ENCODE measurements at regions not wholly inside any gene's neighbourhood (a gene's known extent, or its start where the extent isn't known, plus 50 kb on each side); places are given as distances from the start of the nearest gene placed in this dataset.
"Not testable (repeated sequence)": the region's sequence is repeated elsewhere in the genome, so short reads cannot be mapped to it uniquely, and the experiment has no call there.

DNA sequence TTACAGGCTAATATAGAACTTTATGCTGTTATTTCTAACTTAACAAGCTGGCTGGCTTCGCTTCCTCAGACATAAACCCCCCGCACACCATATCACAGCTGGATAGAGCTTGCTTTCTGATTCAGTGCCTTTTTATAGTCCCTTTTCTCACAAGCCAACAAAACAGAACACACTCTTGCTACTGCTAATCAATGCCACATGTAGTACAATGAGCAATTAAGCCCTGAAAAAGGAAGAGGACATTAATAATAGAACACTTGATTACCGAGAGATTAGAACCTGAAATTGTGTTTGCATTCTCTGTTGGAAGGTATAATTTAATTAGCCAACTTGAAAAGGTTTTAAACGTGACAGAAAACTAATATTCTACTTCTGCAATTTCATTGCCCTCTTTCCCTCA, 267.7 kb upstream of the CYRIA start:
- DNase-seq = no peak
- Mint-ChIP-seq H3K27ac (no peak overlapping the region), H3K9me3 (no peaks in the 10 kb centered on the region), H3K4me3 (no peak overlapping the region), H3K4me1 (ENCODE audit: low read depth) (no peaks in the 10 kb centered on the region), H3K27me3 (no peaks in the 10 kb centered on the region), H3K36me3 (ENCODE audit: low read depth) (no peaks in the 10 kb centered on the region)
- no peak for ATAC-seq
- intact Hi-C loops (cut with micrococcal nuclease) = no loop called here
- ChIA-PET CTCF (no interaction called here), POLR2A (no interaction called here)
- TF ChIP-seq, protein P1, sequence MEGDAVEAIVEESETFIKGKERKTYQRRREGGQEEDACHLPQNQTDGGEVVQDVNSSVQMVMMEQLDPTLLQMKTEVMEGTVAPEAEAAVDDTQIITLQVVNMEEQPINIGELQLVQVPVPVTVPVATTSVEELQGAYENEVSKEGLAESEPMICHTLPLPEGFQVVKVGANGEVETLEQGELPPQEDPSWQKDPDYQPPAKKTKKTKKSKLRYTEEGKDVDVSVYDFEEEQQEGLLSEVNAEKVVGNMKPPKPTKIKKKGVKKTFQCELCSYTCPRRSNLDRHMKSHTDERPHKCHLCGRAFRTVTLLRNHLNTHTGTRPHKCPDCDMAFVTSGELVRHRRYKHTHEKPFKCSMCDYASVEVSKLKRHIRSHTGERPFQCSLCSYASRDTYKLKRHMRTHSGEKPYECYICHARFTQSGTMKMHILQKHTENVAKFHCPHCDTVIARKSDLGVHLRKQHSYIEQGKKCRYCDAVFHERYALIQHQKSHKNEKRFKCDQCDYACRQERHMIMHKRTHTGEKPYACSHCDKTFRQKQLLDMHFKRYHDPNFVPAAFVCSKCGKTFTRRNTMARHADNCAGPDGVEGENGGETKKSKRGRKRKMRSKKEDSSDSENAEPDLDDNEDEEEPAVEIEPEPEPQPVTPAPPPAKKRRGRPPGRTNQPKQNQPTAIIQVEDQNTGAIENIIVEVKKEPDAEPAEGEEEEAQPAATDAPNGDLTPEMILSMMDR (IDR thresholded peaks at IDR 0.05) = no peak

DNA sequence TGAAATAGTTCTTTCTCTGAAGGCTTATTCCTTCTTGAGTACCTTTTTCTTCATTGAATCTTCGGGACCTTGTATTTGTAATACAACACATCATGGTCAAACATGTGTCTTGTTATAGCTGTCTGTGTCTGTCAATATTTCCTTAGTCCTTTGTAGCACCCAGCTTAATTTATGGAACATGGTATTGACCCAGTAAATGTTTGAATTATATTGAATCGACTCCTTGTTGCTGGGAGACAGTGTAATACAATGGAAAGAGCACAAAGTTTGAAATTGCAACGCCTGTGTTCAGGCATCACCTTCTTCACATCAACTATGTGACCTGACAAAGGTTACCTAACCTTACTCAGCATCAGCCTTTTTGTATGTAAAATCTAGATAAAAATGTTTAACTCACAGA, 267.2 kb upstream of the CYRIA start:
- no peak for ATAC-seq
- H3K9me3 Mint-ChIP-seq = no peaks in the 10 kb centered on the region
- no peak for DNase-seq
- ChIA-PET CTCF (no interaction called here), POLR2A (no interaction called here)
- no peaks in the 10 kb centered on the region for H3K4me1 Mint-ChIP-seq (ENCODE audit: low read depth)
- H3K27ac Mint-ChIP-seq = no peak overlapping the region
- TF ChIP-seq, protein P1 (IDR thresholded peaks at IDR 0.05) = no peak
- no peaks in the 10 kb centered on the region for H3K27me3 Mint-ChIP-seq
- H3K4me3 Mint-ChIP-seq = no peak overlapping the region
- no peaks in the 10 kb centered on the region for H3K36me3 Mint-ChIP-seq (ENCODE audit: low read depth)
- intact Hi-C loops (cut with micrococcal nuclease) = no loop called here

GRCh38 chr2:16931441-16931840, 265.8 kb upstream of the CYRIA start:
- no peaks in the 10 kb centered on the region for H3K9me3 Mint-ChIP-seq
- CTCF ChIA-PET = no interaction called here
- H3K4me3 Mint-ChIP-seq = no peak overlapping the region
- H3K27me3 Mint-ChIP-seq = no peaks in the 10 kb centered on the region
- no peaks in the 10 kb centered on the region for H3K4me1 Mint-ChIP-seq (ENCODE audit: low read depth)
- H3K27ac Mint-ChIP-seq = no peak overlapping the region
- POLR2A ChIA-PET = no interaction called here
- no peaks in the 10 kb centered on the region for H3K36me3 Mint-ChIP-seq (ENCODE audit: low read depth)
- ATAC-seq (no peak), DNase-seq (no peak)
- intact Hi-C loops (cut with micrococcal nuclease) = no loop called here
- TF ChIP-seq, protein P1 (IDR thresholded peaks at IDR 0.05) = no peak

GRCh38 chr2:16927398-16927797, 261.8 kb upstream of the CYRIA start:
- POLR2A ChIA-PET = no interaction called here
- DNase-seq = no peak
- TF ChIP-seq, protein P1 (IDR thresholded peaks at IDR 0.05) = no peak
- Mint-ChIP-seq H3K36me3 (ENCODE audit: low read depth) (no peaks in the 10 kb centered on the region), H3K27ac (no peak overlapping the region), H3K4me1 (ENCODE audit: low read depth) (no peaks in the 10 kb centered on the region), H3K9me3 (peaks cover 2% of the 10 kb centered on the region), H3K27me3 (no peaks in the 10 kb centered on the region), H3K4me3 (no peak overlapping the region)
- no peak for ATAC-seq
- intact Hi-C loops (cut with micrococcal nuclease) = no loop called here
- CTCF ChIA-PET = no interaction called here

DNA sequence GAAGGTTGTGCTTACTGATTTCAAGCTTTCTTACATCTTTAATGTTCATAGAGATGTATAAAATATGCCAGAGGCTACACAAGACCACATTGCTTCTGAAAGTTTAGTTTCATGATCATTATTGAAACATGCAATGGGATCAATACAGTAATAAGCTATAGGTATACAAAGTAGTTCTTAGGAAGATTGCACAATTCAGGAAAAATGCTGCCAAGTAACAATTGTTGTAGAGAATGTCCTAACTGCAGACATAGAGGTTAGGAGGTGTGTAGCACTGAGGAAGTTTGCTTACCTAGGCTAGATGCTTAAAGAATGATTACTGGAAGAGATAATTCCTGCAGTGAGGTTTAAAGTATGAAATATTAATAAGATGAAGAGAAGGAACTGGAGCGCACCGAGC, 259.5 kb upstream of the CYRIA start:
- POLR2A ChIA-PET = no interaction called here
- no peaks in the 10 kb centered on the region for H3K27me3 Mint-ChIP-seq
- no peaks in the 10 kb centered on the region for H3K36me3 Mint-ChIP-seq (ENCODE audit: low read depth)
- no peak overlapping the region for H3K4me3 Mint-ChIP-seq
- ATAC-seq (no peak), DNase-seq (no peak)
- intact Hi-C loops (cut with micrococcal nuclease) = no loop called here
- TF ChIP-seq, protein P1 (IDR thresholded peaks at IDR 0.05) = no peak
- CTCF ChIA-PET = no interaction called here
- H3K27ac Mint-ChIP-seq = no peak overlapping the region
- peaks cover 9% of the 10 kb centered on the region for H3K9me3 Mint-ChIP-seq
- H3K4me1 Mint-ChIP-seq (ENCODE audit: low read depth) = no peaks in the 10 kb centered on the region

- H3K27ac Mint-ChIP-seq; H3K9me3 Mint-ChIP-seq; H3K36me3 Mint-ChIP-seq (ENCODE audit: low read depth); H3K4me1 Mint-ChIP-seq (ENCODE audit: low read depth); intact Hi-C loops (cut with micrococcal nuclease); POLR2A ChIA-PET; ATAC-seq; H3K4me3 Mint-ChIP-seq; H3K27me3 Mint-ChIP-seq; DNase-seq; CTCF ChIA-PET: not testable (repeated sequence)
Measured at GRCh38 chr2:16915341-16915755, 249.7 kb upstream of the CYRIA start.
